ENCODE measurements at regions not wholly inside any gene's neighbourhood (a gene's known extent, or its start where the extent isn't known, plus 50 kb on each side); places are given as distances from the start of the nearest gene placed in this dataset.
"Not testable (repeated sequence)": the region's sequence is repeated elsewhere in the genome, so short reads cannot be mapped to it uniquely, and the experiment has no call there.

- no peak for FAIRE-seq
These were observed 200.3 kb downstream of the EPM2A start for GRCh38 chr6:145534989-145535388.

- FAIRE-seq = no peak
These were observed 196.3 kb downstream of the EPM2A start for GRCh38 chr6:145538989-145539388.

GRCh38 chr6:145539831-145540230 lies 195.5 kb downstream of the EPM2A start:
- FAIRE-seq = no peak

- FAIRE-seq = no peak
These were observed 194.6 kb downstream of the EPM2A start for GRCh38 chr6:145540741-145541140.

- FAIRE-seq = no peak
These were observed 191.3 kb downstream of the EPM2A start for GRCh38 chr6:145544041-145544440.

- FAIRE-seq = no peak
These were observed 190.8 kb downstream of the EPM2A start for GRCh38 chr6:145544514-145544913.

GRCh38 chr6:145546265-145546664 lies 189.1 kb downstream of the EPM2A start:
- no peak for FAIRE-seq

- no peak for FAIRE-seq
These were observed 187.6 kb downstream of the EPM2A start for GRCh38 chr6:145547594-145548335.

- no peak for FAIRE-seq
These were observed 186.2 kb downstream of the EPM2A start for GRCh38 chr6:145548933-145549648.

- no peak for FAIRE-seq
These were observed 184.2 kb downstream of the EPM2A start for GRCh38 chr6:145551164-145551563.

- FAIRE-seq = no peak
These were observed 180.2 kb downstream of the EPM2A start for GRCh38 chr6:145555084-145555483.

- peak; percentile 18 for FAIRE-seq
These were observed 177.8 kb downstream of the EPM2A start for GRCh38 chr6:145557474-145557873.

GRCh38 chr6:145559836-145560235 lies 175.5 kb downstream of the EPM2A start:
- no peak for FAIRE-seq

- no peak for FAIRE-seq
These were observed 173.9 kb downstream of the EPM2A start for GRCh38 chr6:145561095-145562072.

- no peak for FAIRE-seq
These were observed 172.3 kb downstream of the EPM2A start for GRCh38 chr6:145562771-145563615.

GRCh38 chr6:145564553-145564952 lies 170.8 kb downstream of the EPM2A start:
- FAIRE-seq = no peak

GRCh38 chr6:145567684-145568252 lies 167.6 kb downstream of the EPM2A start:
- no peak for FAIRE-seq

- no peak for FAIRE-seq
These were observed 166.2 kb downstream of the EPM2A start for GRCh38 chr6:145569140-145569539.

GRCh38 chr6:145570336-145570735 lies 165.0 kb downstream of the EPM2A start:
- not testable (repeated sequence) for FAIRE-seq

- FAIRE-seq = not testable (repeated sequence)
These were observed 161.1 kb downstream of the EPM2A start for GRCh38 chr6:145574269-145574668.

Measured in colon (tissue), 2 donors.